ENCODE measurements at regions not wholly inside any gene's neighbourhood (a gene's known extent, or its start where the extent isn't known, plus 50 kb on each side); places are given as distances from the start of the nearest gene placed in this dataset.
A peak's percentile ranks its signal among the peaks of the same experiment; 100 is the strongest.

GRCh38 chr6:74872754-74873476 lies 332.9 kb downstream of the COL12A1 start:
- Histone ChIP-seq H2AFZ (ENCODE audit: low read depth, low read length) (no peak overlapping the region), H3K27me3 (ENCODE audit: control insufficient read depth in 2 of 2, insufficient read depth in 2 of 2, low read length in 2 of 2) (no peaks in the 10 kb centered on the region), H3K79me2 (ENCODE audit: control insufficient read depth, insufficient read depth, low read length) (no peaks in the 10 kb centered on the region), H3K27ac (ENCODE audit: extremely low read depth, low read depth, low read length) (no peak overlapping the region), H3K36me3 (ENCODE audit: control insufficient read depth, insufficient read depth, low read length) (no peaks in the 10 kb centered on the region), H3K4me1 (replicated peaks in 1 of 2; ENCODE audit: control insufficient read depth in 2 of 2, insufficient read depth in 2 of 2, low read length in 2 of 2) (no peaks in the 10 kb centered on the region), H3K9me3 (replicated peaks; ENCODE audit: control insufficient read depth, insufficient read depth, low read depth, low read length) (no peaks in the 10 kb centered on the region), H3K9ac (ENCODE audit: insufficient read depth in 1 of 2, low read depth in 2 of 2, low read length in 2 of 2) (no peak overlapping the region), H4K20me1 (replicated peaks; ENCODE audit: control insufficient read depth, insufficient read depth, low read length) (no peaks in the 10 kb centered on the region), H3K9me1 (ENCODE audit: control insufficient read depth, insufficient read depth, low read length) (no peaks in the 10 kb centered on the region), H3K4me3 (no peak overlapping the region), H3K4me2 (ENCODE audit: insufficient read depth, low read length) (no peak overlapping the region)
- DNase-seq (ENCODE audit: extremely low read depth in 1 of 4, low spot score in 3 of 4) (no peak), ATAC-seq (no peak), FAIRE-seq (no peak)
- in situ Hi-C loops (cut with MboI): no loop called here
- BruUV-seq (replicated peaks): no TSS peak
- intact Hi-C loops (cut with micrococcal nuclease): no loop called here
- POLR2A ChIA-PET: no interaction called here
- CTCF ChIA-PET (ENCODE audit: low intra/inter-chr PET ratio): no interaction called here
- TF ChIP-seq ZHX1 (conservative IDR thresholded peaks at IDR 0.05; ENCODE audit: low read length): no peak
- TF ChIP-seq MAX (CRISPR knock-in tag; IDR thresholded peaks at IDR 0.05): no peak
- no peak for TF ChIP-seq PATZ1 (CRISPR knock-in tag; IDR thresholded peaks at IDR 0.05; ENCODE audit: borderline replicate concordance)
- no peak for TF ChIP-seq PTTG1 (tag; IDR thresholded peaks at IDR 0.05; ENCODE audit: low read depth)
- TF ChIP-seq ZBTB5 (IDR thresholded peaks at IDR 0.05): no peak
- no peak for TF ChIP-seq E2F3 (CRISPR knock-in tag; IDR thresholded peaks at IDR 0.05)
- no peak for TF ChIP-seq ZNF699 (CRISPR knock-in tag; IDR thresholded peaks at IDR 0.05; ENCODE audit: insufficient replicate concordance)
- no peak for TF ChIP-seq SNRNP70 (optimal IDR thresholded peaks at IDR 0.05; ENCODE audit: low read depth, low read length)
- TF ChIP-seq MCM2 (IDR thresholded peaks at IDR 0.05; ENCODE audit: low read depth): no peak
- TF ChIP-seq MAFG (tag; conservative IDR thresholded peaks at IDR 0.05): peak; percentile 58
- TF ChIP-seq ELK1 (CRISPR knock-in tag; IDR thresholded peaks at IDR 0.05): no peak
- peak; percentile 78 for TF ChIP-seq ZNF316 (IDR thresholded peaks at IDR 0.05)

Data from K562 (cell line).